ENCODE measurements at regions not wholly inside any gene's neighbourhood (a gene's known extent, or its start where the extent isn't known, plus 50 kb on each side); places are given as distances from the start of the nearest gene placed in this dataset.
"Not testable (repeated sequence)": the region's sequence is repeated elsewhere in the genome, so short reads cannot be mapped to it uniquely, and the experiment has no call there.

DNA sequence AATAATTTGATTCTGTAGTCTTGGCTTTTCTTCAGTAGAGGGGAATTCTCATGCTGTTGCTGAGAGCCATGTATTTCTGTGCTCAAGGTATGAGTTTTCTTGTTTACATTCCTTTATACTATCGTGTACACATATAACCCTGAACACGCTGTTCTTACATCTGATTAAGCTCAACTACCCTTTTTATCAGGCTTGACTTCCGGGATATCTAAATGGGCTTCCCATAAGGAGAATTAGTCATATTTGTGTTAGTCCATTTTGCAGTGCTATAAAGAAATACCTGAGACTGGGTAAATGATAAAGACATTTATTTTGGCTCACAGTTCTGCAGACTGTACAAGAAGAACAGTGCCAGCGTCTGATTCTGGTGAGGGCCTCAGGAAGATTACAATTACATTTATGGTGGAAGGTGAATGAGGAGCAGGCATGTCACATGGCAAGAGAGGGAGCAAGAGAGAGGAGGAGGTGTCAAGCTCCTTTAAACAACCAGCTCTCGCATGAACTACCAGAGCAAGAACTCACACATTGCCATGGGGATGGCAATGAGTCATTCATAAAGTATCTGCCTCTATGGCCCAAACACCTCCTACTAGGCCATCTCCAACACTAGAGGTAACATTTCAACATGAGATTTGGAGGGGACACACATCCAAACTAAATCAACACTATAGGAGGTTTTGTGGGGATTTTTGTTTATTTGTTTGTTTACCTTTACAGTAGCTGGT, 118.2 kb downstream of the LIMS4 start:
- TF ChIP-seq, protein P1, sequence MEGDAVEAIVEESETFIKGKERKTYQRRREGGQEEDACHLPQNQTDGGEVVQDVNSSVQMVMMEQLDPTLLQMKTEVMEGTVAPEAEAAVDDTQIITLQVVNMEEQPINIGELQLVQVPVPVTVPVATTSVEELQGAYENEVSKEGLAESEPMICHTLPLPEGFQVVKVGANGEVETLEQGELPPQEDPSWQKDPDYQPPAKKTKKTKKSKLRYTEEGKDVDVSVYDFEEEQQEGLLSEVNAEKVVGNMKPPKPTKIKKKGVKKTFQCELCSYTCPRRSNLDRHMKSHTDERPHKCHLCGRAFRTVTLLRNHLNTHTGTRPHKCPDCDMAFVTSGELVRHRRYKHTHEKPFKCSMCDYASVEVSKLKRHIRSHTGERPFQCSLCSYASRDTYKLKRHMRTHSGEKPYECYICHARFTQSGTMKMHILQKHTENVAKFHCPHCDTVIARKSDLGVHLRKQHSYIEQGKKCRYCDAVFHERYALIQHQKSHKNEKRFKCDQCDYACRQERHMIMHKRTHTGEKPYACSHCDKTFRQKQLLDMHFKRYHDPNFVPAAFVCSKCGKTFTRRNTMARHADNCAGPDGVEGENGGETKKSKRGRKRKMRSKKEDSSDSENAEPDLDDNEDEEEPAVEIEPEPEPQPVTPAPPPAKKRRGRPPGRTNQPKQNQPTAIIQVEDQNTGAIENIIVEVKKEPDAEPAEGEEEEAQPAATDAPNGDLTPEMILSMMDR (IDR thresholded peaks at IDR 0.05) = not testable (repeated sequence)
- not testable (repeated sequence) for TF ChIP-seq POLR2A (IDR thresholded peaks at IDR 0.05)

Data from right lobe of liver (tissue), 4 donors.